Hepatocyte (in vitro differentiated cells): ENCODE measurements at regions not wholly inside any gene's neighbourhood (a gene's known extent, or its start where the extent isn't known, plus 50 kb on each side); places are given as distances from the start of the nearest gene placed in this dataset.

Source experiments
- DNase-seq: peaks from one replicate; pipeline ENCODE4 v3.0.0-alpha.2; 2016; ENCODE audit warnings: low spot score
- H2AFZ ChIP-seq: fragments of 200-600 bp; sonication (generic); 2 replicates; pipeline ENCODE4 v1.6.0; 2016; ENCODE audit warnings: antibody characterized with exemption, mild to moderate bottlenecking
- H3K27ac ChIP-seq: fragments of 200-600 bp; sonication (generic); 2 replicates; pipeline ENCODE4 v1.5.1; 2016; ENCODE audit warnings: mild to moderate bottlenecking
- H3K27me3 ChIP-seq: fragments of 200-600 bp; sonication (generic); 2 replicates; pipeline ENCODE4 v1.6.1; 2016
- H3K36me3 ChIP-seq: fragments of 200-600 bp; sonication (generic); replicated peaks from 2 replicates; pipeline ENCODE4 v1.5.1; 2016; ENCODE audit warnings: low read depth; ENCODE audit not compliant: insufficient read depth
- H3K4me1 ChIP-seq: fragments of 200-600 bp; sonication (generic); 2 replicates; pipeline ENCODE4 v1.5.1; 2016; ENCODE audit warnings: mild to moderate bottlenecking, moderate library complexity; ENCODE audit not compliant: insufficient read depth
- H3K4me2 ChIP-seq: fragments of 200-600 bp; sonication (generic); 2 replicates; pipeline ENCODE4 v1.6.0; 2016
- H3K4me3 ChIP-seq: fragments of 200-600 bp; sonication (generic); 2 replicates; pipeline ENCODE4 v1.5.1; 2016; ENCODE audit warnings: mild to moderate bottlenecking
- H3K79me2 ChIP-seq: fragments of 200-600 bp; sonication (generic); 2 replicates; pipeline ENCODE4 v1.6.0; 2017; ENCODE audit warnings: mild to moderate bottlenecking
- H3K9me2 ChIP-seq: fragments of 200-600 bp; sonication (generic); replicated peaks from 2 replicates; pipeline ENCODE4 v1.6.0; 2017; ENCODE audit warnings: mild to moderate bottlenecking; ENCODE audit not compliant: insufficient read depth
- H3K9me3 ChIP-seq: fragments of 200-600 bp; sonication (generic); 2 replicates; pipeline ENCODE4 v1.5.1; 2016; ENCODE audit warnings: low read depth, mild to moderate bottlenecking
- H4K20me1 ChIP-seq: fragments of 200-600 bp; sonication (generic); 2 replicates; pipeline ENCODE4 v1.6.0; 2016; ENCODE audit warnings: mild to moderate bottlenecking; ENCODE audit not compliant: insufficient read depth, poor library complexity, severe bottlenecking
- EZH2 ChIP-seq: fragments of 200-600 bp; sonication (generic); IDR thresholded peaks from 2 replicates; pipeline ENCODE4 v1.6.1; 2016; ENCODE audit warnings: antibody characterized with exemption, mild to moderate bottlenecking, borderline replicate concordance
- EZH2phosphoT487 ChIP-seq: fragments of 200-600 bp; sonication (generic); IDR thresholded peaks from one replicate; pipeline ENCODE4 v1.6.1; 2018; ENCODE audit warnings: antibody characterized with exemption, mild to moderate bottlenecking, low read depth, moderate library complexity; ENCODE audit not compliant: unreplicated experiment, severe bottlenecking
- WGBS: methylation state at CpG from one replicate; pipeline ENCODE4 v1.1.6; 2016; ENCODE audit warnings: low lambda C conversion rate; ENCODE audit errors: missing lambda C conversion rate; 5-methylcytosine and 5-hydroxymethylcytosine counted together
- TF ChIP-seq, protein P1 (sequence below): fragments of 200-600 bp; sonication (generic); IDR thresholded peaks from 2 replicates; pipeline ENCODE4 v1.5.1; 2016; ENCODE audit warnings: antibody characterized with exemption, mild to moderate bottlenecking; ENCODE audit not compliant: poor library complexity

DNA sequence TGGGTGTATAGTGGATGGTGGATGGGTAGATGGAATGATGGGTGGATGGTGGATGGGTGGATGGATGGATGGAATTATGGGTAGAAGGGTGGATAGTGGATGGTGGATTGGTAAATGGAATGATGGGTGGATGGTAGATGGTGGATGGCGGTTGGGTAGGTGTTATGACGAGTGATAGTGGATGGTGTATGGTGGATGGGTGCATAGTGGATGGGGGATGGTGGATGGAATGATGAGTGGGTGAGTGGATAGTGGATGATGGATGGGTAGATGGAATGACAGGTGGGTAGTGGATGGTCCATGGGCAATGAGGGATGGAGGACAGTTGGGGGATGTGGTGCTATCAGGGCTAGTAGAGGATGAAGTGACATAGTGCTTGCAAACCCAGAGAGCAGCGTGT lies 182.4 kb downstream of the BRD1 start:
- Histone ChIP-seq H3K9me2 (no peaks in the 10 kb centered on the region), H3K79me2 (no peaks in the 10 kb centered on the region), H3K27ac (no peak overlapping the region), H2AFZ (no peak overlapping the region), H3K4me3 (no peak overlapping the region), H4K20me1 (no peaks in the 10 kb centered on the region), H3K9me3 (no peaks in the 10 kb centered on the region), H3K36me3 (no peaks in the 10 kb centered on the region), H3K4me1 (no peaks in the 10 kb centered on the region), H3K27me3 (no peaks in the 10 kb centered on the region), H3K4me2 (no peak overlapping the region)
- no peak for DNase-seq
- TF ChIP-seq, protein P1, sequence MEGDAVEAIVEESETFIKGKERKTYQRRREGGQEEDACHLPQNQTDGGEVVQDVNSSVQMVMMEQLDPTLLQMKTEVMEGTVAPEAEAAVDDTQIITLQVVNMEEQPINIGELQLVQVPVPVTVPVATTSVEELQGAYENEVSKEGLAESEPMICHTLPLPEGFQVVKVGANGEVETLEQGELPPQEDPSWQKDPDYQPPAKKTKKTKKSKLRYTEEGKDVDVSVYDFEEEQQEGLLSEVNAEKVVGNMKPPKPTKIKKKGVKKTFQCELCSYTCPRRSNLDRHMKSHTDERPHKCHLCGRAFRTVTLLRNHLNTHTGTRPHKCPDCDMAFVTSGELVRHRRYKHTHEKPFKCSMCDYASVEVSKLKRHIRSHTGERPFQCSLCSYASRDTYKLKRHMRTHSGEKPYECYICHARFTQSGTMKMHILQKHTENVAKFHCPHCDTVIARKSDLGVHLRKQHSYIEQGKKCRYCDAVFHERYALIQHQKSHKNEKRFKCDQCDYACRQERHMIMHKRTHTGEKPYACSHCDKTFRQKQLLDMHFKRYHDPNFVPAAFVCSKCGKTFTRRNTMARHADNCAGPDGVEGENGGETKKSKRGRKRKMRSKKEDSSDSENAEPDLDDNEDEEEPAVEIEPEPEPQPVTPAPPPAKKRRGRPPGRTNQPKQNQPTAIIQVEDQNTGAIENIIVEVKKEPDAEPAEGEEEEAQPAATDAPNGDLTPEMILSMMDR: no peak
- TF ChIP-seq EZH2phosphoT487 (no peak), EZH2 (no peak)
- WGBS: 92% methylated on average over 1 of the region's 3 CpGs

DNA sequence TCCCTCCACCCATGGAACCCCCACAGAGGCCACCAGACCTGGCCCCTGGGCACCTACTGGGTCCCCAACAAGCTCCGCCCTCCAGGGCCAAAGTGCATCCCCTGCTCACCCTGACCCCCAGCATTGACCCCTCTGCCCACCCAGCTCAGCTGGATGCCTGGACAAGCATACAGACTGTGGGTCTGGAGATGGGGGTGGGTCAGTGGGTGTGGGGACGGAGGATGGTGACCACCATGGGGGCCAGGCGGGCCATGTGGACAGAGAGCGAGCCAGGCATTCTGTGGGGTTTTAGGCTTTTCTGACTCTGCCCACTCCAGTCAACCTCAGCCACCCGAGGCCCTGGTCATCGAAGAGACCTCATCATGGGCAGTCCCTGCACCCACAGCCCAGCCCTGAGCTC lies 183.7 kb downstream of the BRD1 start:
- no peak for DNase-seq
- Histone ChIP-seq H3K27me3 (no peaks in the 10 kb centered on the region), H3K36me3 (no peaks in the 10 kb centered on the region), H3K9me2 (no peaks in the 10 kb centered on the region), H3K4me3 (no peak overlapping the region), H3K9me3 (no peaks in the 10 kb centered on the region), H2AFZ (no peak overlapping the region), H3K4me2 (no peak overlapping the region), H3K27ac (no peak overlapping the region), H3K4me1 (no peaks in the 10 kb centered on the region), H3K79me2 (no peaks in the 10 kb centered on the region), H4K20me1 (no peaks in the 10 kb centered on the region)
- WGBS: 92% methylated on average over 6 of the region's 6 CpGs
- TF ChIP-seq EZH2: no peak
- no peak for TF ChIP-seq EZH2phosphoT487
- TF ChIP-seq, protein P1: no peak

DNA sequence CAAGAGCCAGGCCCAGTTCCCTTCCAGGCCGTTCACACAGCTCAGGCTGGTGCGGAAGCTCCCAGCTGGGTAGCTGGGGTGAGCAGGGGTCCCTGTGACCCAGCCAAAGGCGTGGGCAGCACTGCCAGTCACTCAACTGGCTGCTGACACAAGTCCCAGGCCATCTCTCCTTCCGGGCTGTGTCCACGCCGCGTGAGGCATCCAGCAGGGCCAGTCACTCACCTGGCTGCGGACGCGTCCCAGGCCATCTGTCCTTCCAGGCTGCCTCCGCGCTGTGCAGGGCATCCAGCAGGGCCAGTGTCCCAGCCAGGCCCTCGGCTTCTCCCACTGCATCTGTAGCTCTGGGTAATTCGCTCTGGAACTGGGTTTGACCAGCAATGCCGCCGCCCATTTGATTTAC lies 184.2 kb downstream of the BRD1 start:
- Histone ChIP-seq H3K79me2 (no peaks in the 10 kb centered on the region), H2AFZ (no peak overlapping the region), H3K4me3 (no peak overlapping the region), H3K4me2 (no peak overlapping the region), H3K9me3 (no peaks in the 10 kb centered on the region), H3K36me3 (no peaks in the 10 kb centered on the region), H3K27me3 (no peaks in the 10 kb centered on the region), H4K20me1 (no peaks in the 10 kb centered on the region), H3K9me2 (no peaks in the 10 kb centered on the region), H3K4me1 (no peaks in the 10 kb centered on the region), H3K27ac (no peak overlapping the region)
- no peak for DNase-seq
- TF ChIP-seq EZH2 (no peak), EZH2phosphoT487 (no peak)
- TF ChIP-seq, protein P1: no peak
- whole genome bisulfite sequencing: 95% methylated on average over 16 of the region's 16 CpGs

DNA sequence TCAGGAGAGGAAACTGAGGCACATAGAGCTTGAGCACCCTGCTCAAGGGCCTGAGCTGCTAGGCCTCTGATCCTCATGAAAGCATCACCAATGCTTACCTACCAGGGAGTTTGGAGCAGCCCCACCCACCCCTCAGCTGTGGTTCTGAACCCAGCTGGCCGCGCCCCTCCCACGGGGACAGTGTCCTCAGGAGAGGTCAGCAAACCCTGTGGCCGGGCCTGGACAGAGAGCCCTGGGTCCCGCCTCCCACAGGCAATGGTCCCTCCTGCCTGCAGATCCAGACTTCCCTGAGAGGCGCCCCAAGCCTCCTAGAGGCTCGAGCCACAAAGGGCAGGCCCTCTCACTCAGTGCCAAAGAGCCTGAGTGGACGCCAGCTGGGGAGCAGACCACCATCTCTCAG lies 184.9 kb downstream of the BRD1 start:
- no peak overlapping the region for H3K4me2 ChIP-seq
- no peaks in the 10 kb centered on the region for H4K20me1 ChIP-seq
- WGBS: 84% methylated on average over 8 of the region's 8 CpGs
- H3K4me1 ChIP-seq: no peaks in the 10 kb centered on the region
- H3K4me3 ChIP-seq: no peak overlapping the region
- no peaks in the 10 kb centered on the region for H3K27me3 ChIP-seq
- TF ChIP-seq, protein P1: no peak
- TF ChIP-seq EZH2 (no peak), EZH2phosphoT487 (no peak)
- H3K9me2 ChIP-seq: no peaks in the 10 kb centered on the region
- H3K27ac ChIP-seq: no peak overlapping the region
- no peaks in the 10 kb centered on the region for H3K79me2 ChIP-seq
- H3K36me3 ChIP-seq: no peaks in the 10 kb centered on the region
- DNase-seq: no peak
- no peaks in the 10 kb centered on the region for H3K9me3 ChIP-seq
- H2AFZ ChIP-seq: no peak overlapping the region
